Left kidney (tissue), 1 donor: ENCODE measurements at regions not wholly inside any gene's neighbourhood (a gene's known extent, or its start where the extent isn't known, plus 50 kb on each side); places are given as distances from the start of the nearest gene placed in this dataset.
"Not testable (repeated sequence)": the region's sequence is repeated elsewhere in the genome, so short reads cannot be mapped to it uniquely, and the experiment has no call there.

Experiments used
- DNase-seq: peaks from one replicate; pipeline ENCODE4 v3.0.0-alpha.2; 2013

GRCh38 chr12:18008642-18009041, 81.4 kb downstream of the RERGL start:
- no peak for DNase-seq

DNA sequence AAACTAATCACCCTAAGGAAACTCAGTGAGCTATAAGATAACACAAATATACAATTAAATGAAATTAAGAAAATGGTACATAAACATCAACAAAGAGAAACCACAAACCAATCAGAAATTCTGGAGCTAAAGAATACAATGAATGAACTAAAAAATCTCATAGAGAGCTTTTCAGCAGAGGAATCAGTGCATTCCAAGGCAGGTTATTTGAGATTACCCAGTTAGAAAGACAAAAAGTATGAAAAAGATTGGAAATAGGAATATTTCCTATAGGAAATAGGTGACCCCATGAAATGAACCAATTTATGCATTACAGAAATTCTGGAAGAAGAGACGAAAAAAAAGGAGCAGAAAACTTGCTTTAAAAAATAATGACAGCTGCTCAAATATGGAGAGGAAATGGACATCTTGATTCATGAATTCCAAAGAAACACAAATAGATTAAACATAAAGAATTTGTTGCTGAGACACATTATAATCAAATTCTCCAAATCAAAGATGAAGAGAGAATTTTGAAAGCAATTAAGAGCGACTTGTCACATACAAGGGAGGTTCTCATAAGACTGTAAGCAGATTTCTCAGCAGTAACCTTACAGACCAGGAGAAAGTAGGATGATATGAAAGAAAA, 90.7 kb downstream of the RERGL start:
- no peak for DNase-seq

- peak; percentile 27 for DNase-seq
Observed at GRCh38 chr12:17992002-17992656, 97.9 kb downstream of the RERGL start.

GRCh38 chr12:17982556-17982955, 107.4 kb downstream of the RERGL start:
- DNase-seq, result no peak

DNA sequence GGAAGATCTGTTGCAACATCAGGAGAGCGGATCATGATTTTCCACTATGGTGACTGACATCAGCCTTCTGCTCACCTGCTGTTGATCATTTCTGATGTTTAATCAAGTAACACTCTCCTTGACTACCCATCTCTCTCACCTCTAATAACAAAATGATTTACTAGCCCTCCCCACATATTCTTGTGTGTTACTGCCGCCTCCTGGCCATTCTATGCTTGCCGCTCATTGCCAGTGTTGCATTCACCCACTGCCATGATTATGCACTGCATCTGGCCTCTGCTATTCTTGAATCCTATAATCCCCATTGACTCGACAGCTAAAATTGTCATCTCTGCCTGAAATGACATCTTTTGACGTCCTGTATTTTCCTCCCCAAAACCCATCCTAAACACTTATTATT, 113.8 kb downstream of the RERGL start:
- DNase-seq, result no peak

GRCh38 chr12:17975763-17976162, 114.2 kb downstream of the RERGL start:
- DNase-seq, result no peak

DNA sequence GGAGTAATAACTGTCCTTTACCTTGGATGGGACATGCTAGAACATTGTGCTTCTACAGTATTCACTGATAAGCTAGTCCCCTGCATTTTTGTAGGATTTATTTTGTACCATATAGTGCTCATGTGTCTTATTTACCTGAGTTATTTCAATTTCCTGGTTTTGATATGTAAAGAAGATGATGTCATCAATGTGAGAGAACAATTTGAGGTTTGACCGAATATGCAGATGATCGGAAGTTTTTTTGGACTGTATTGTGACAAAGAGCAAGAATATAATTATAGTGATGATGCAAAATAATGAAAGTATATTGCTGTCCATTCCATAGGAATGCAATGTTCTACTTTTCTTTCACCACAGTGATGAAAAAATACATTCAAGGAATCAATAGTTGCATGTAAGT, 114.8 kb downstream of the RERGL start:
- no peak for DNase-seq

DNA sequence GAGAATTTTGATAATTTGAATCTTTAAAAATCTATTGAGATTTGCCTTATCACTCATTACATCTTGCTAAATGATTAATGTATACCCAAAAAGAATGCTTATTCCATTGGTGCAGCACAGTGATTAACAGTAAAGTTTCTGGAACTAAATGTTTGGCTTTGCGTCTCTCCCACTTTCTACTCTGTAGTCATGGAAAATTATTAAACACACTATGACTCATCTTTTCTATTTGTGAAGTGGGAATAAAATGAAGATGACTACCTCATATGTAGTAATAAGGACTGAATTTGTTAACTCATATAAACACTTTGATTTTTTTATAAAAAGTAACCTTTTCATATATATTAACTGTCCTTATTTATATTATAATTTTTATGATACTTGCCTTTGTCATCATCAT, 118.1 kb downstream of the RERGL start:
- no peak for DNase-seq

GRCh38 chr12:17954788-17955187, 135.2 kb downstream of the RERGL start:
- no peak for DNase-seq

DNA sequence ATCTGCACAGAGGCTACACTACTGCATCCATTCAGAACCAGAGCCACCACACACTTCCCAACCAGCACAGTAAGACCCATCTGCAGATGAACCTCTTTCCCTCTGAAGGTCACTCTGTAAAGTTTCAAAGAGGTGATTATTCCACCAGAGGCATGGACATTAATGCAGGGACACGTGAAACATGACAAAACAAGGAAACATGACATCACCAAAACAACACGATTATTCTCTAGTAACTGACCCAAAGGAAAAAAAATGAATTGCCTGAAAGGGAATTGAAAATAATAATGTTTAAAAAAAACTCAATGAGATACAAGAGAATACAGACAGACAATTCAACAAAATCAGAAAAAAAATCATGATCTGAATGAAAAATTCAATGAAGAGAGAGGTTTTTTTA, 139.1 kb downstream of the RERGL start:
- no peak for DNase-seq

GRCh38 chr12:17949558-17950141, 140.3 kb downstream of the RERGL start:
- DNase-seq, result no peak

- no peak for DNase-seq
Observed at GRCh38 chr12:17928708-17929366, 161.2 kb downstream of the RERGL start.

DNA sequence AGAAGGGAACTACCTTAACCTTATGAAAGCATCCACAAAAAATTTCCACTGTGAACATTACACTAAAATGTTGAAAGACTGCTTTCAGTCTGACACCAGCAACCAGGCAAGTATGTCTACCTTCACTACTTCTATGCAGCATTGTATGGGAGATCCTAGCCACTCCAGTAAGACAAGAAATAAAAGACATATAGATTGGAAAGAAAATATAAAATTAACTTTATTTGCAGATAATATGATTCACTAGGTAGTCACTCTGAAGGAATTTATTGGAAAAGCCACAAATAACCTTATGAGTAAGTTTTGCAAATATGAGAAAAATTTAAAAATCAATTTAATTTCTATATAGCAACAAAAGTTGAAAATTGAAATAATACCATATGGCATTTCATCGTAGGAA, 172.0 kb downstream of the RERGL start:
- DNase-seq, result no peak

GRCh38 chr12:17884581-17884980, 205.4 kb downstream of the RERGL start:
- no peak for DNase-seq

- DNase-seq, result no peak
Observed at GRCh38 chr12:17878714-17879113, 211.3 kb downstream of the RERGL start.

GRCh38 chr12:17875230-17875629, 214.8 kb downstream of the RERGL start:
- no peak for DNase-seq

DNA sequence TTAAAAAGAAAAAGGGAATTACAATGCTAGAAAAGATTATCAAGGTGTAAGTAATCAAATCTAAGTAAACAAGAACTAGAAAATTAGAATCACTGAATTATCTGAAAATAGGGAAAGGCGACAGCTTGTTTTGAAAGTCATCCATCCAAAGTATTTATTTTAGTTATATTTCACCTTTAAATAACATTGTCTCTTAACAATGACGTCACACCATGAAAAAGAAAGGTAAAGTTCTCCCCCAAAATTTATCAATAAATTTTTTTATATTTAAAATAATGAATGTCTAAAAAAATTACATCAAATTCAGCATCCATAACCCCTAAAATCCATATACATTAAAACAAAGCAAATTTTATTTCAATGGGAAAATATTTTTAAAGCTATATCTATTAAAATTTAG, 223.2 kb downstream of the RERGL start:
- no peak for DNase-seq

- DNase-seq, result not testable (repeated sequence)
Observed at GRCh38 chr12:17855548-17855947, 234.4 kb downstream of the RERGL start.

GRCh38 chr12:17853054-17853453, 236.9 kb downstream of the RERGL start:
- DNase-seq, result no peak

GRCh38 chr12:17841496-17841895, 248.5 kb downstream of the RERGL start:
- DNase-seq, result no peak

- no peak for DNase-seq
Observed at GRCh38 chr12:17829813-17830212, 260.2 kb downstream of the RERGL start.

GRCh38 chr12:17818931-17819330, 271.1 kb downstream of the RERGL start:
- no peak for DNase-seq

DNA sequence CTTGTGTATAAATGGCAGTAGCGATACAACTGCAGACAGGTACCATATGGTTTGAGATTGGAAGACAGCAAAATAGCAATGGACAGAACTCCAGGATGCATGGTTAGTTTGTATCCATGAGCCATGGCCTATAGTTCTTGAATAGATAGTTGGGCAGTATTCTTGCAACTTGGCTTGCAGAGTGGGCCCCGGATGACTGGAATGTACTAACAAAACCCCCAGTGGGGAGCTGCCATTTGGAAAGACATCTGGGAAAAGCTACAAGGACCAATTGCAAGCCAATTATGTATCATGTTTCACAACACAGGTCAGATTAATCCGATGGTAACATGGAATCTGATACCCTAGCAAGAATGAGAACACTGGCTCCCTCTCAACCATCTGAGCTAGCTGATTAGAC, 279.6 kb downstream of the RERGL start:
- no peak for DNase-seq
